NCI-H128 (cell line): ENCODE measurements at regions not wholly inside any gene's neighbourhood (a gene's known extent, or its start where the extent isn't known, plus 50 kb on each side); places are given as distances from the start of the nearest gene placed in this dataset.

Experiments
- DNase-seq: peaks from one replicate; lab custom pipeline; 2025; ENCODE audit not compliant: unreplicated experiment; lab: John Stamatoyannopoulos, UW

DNA sequence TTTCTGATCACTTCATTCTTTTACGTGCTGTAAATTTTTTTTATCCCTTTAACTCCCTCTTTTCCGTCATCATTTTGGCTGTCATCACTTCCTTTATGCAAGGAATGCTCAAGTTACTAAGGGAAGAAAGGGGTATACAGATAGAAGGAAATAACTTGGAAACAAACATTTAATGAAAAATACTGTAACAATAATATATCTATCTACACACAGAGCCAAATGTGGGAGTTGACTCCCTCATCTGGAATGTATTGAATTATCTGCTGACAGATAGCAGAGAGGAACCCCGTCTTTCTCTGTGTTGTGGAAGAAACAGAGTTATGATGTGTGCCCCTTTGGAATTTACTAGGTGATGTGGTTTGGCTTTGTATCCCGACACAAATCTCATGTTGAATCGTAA lies 182.5 kb upstream of the NXPH2 start:
- no peak for DNase-seq

DNA sequence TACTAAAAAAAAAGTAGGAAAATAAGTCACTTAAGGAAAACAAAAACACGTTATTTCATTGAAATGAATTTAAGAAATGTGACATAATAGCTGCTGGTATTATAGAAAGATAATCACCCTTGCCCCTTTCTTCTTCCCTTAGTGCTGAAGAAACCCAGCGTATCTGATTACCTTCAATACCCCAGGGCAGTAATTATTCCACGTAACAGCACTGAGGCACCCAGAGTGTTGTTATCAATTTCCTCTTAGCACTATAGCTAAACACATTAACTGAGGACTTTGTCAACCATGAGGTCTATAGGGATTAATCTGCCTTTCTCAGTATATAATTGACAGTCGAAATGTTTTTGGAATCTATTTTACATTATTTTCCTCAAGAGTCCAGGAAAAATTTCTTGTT lies 180.0 kb upstream of the NXPH2 start:
- DNase-seq: no peak

DNA sequence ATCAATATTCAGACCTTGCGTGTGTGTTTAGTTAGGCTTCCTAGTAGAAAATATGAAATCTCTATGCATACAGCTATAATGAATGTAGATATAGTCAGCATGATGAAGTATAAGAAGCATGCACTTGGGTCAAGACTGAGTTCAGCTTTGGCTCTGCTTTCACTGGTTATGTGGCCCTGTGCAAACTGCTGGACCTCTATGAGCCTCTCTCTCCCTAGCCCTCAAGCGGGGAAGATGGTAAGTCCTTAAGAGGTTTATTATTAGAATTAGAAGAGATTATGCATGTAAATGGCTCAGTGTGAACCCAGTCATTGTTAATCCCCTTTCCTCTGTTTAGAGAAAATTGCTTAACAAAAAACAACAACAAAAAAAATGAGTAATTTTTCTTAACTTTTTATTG lies 178.8 kb upstream of the NXPH2 start:
- DNase-seq: no peak

DNA sequence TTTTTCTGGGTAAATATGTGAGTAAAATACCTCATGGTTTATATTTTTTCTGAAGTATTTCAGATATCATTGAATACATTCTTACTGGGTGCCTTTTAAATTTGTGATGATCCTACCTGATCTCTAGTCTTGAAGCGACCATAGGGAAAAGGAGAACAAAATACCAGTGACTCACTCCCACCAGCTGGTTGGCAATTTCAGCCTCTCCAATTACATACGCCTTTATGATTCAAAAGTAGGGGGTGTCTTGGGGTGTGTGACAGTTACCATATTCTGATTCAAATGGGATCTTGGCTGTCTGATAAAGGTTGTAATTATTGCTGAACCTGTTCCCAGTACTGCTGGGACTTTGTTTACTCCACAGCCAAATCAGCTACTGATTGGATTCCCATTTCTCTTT lies 175.9 kb upstream of the NXPH2 start:
- DNase-seq: no peak

DNA sequence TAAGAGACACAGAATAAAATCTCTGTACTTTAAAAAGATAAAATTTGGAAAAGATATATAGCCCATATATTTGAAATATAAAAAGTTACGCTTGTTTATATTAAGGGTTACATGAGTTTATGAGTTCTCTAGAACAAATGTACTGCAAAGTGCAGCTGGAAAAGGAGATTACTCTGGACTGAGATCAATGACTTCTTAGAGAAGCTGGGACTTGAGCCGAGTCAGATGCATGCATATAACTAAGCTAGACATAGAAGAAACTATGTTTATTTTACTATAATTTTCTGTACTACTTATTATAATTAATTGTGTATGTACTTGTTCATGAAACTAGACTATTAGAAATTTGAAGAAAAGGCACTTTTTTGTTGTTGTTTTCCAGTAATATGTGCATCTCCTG lies 170.3 kb upstream of the NXPH2 start:
- DNase-seq: no peak

GRCh38 chr2:138949517-138949916 lies 169.3 kb upstream of the NXPH2 start:
- DNase-seq: no peak

DNA sequence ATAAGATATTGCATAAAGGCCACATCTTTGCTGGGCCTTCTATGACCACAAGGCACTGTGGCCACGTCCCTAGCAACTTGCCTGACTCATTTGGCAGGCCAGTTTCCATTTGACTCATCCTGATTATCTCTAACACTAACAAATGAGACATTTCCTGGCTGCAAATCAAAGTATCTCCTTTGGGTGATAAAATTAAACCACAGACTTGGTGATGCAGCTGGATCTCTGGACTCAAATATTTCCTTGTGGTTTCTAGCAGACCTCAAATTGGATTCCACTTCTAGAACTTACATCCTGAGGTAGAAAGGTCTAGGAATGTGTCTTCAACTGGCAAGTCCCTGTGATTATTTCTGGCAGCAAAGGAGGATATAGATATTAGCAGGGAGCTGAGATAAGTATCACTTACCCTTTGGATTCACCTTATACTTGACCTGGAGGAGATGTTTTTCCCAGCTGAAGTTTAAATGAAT lies 167.9 kb upstream of the NXPH2 start:
- no peak for DNase-seq

GRCh38 chr2:138943470-138943869 lies 163.3 kb upstream of the NXPH2 start:
- no peak for DNase-seq

- DNase-seq: no peak
Observed at GRCh38 chr2:138942466-138942865, 162.3 kb upstream of the NXPH2 start.

DNA sequence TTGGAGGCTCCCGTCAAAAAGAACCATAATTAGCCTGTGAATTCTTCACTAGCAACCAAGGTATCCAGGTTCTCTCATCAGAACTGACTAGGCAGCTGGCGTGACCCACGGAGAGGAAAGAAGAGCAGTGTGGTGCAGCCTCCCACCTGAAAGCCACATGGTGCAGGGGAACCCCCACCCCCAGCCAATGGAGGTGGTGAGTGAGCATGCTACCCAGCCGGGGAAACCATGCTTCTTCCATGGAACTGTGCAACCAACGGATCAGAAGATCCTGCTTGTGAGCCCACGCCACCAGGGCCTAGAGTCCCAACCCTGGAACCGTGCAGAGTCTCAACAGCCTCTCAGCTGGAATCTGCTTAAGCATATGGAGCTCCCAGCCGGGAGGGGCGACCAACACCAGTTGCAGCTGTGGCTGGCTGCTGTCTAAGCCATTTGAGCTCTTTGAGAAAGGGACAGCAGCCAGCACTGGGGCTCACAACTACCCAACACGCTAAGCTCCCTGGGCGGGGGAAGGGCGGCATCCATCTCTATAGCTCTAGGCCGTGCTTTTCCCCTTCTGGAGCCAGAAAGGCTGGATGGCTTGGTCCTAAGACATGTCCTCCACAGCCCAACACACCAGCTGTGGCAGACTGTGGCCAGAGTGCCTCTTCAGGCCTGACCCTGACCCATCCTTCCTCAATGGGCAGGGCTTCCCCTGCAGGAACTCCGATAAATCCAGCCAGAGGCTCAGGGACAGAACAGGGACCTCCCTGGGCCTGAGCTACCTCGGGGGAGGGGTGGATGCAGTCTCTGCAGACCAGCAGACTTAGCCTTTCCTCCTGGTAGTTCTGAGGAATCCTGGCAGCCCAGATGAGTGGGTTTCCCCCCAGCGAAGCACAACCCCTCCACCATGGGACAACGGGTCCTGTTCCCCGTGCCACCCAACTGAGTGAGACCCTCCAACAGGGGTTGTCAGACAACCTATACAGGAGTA lies 151.4 kb upstream of the NXPH2 start:
- DNase-seq: no peak

DNA sequence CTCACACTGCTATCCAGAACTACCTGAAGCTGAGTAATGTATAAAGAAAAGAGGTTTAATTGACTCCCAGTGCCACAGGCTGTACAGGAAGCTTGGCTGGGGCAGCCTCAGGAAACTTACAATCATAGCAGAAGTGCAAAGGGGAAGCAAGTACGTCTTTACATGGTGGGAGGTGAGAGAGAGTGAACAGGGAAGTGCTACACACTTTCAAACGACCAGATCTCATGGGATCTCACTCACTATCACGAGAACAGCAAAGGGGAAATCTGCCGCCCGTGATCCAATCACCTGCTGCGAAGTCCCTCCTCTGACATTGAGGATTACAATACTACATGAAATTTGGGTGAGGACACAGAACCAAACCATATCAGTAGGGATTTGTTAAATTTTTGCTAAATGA lies 150.4 kb upstream of the NXPH2 start:
- DNase-seq: no peak

GRCh38 chr2:138928374-138929021 lies 148.3 kb upstream of the NXPH2 start:
- DNase-seq: no peak

GRCh38 chr2:138922973-138923563 lies 142.9 kb upstream of the NXPH2 start:
- DNase-seq: no peak

DNA sequence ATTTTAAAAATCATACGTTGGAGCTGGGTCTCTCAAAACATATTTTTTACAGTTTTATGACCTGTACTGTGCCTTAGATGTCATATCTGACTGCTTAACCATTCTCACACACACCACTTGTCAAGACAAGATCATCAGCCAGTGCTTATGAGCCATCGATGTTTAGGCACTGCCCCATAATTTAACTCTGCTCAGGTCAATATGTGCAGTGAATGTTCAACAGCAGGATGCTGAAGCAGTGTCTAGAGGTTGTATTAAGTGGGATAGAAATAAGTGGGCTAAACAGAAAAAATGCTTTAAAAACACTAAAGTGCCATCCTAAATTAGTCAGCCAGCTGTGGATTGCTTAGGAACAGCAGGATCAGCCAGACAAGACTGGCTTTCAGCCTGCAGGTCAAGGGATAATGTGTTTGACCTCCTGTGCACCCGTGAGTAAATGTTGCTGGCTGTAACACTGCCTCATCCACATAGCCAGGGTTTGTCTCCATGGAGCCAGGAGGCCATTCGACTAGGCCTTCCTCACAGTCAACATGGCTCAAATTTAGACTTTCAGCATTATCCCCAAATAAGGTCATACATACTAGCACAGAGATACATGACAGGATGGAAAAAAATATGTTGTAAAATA lies 139.0 kb upstream of the NXPH2 start:
- DNase-seq: no peak

GRCh38 chr2:138910427-138910826 lies 130.2 kb upstream of the NXPH2 start:
- no peak for DNase-seq

GRCh38 chr2:138906549-138906948 lies 126.4 kb upstream of the NXPH2 start:
- no peak for DNase-seq

DNA sequence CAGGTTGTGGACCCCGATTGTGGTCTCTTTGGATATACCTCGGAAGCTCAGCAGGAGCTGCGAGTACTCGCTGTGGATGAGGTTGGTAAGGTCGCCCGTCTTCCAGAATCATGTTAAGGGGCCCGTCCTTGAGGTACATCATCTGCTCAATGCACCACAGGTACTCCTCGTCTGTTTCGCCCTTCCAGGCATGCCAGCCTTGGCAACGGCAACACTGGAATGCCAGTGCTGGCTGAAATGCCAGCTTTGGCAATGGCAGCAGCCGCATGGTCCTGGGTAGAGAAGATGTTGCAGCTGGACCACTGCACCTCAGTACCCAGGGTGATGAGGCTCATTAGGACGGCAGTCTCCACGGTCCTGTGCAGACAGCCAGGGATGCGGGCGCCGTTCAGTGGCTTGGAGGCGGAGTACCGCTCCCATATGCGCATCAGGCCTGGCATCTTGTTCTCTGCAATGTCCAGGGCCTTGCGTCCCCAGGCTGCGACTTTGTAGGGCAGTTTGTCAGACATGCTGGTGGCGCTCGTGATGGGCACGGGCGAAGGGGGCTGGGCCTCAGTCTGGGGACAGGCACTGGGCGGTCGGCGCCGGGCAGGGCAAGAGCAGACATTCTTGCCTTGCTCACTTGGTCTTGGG lies 122.2 kb upstream of the NXPH2 start:
- DNase-seq: no peak

- no peak for DNase-seq
Observed at GRCh38 chr2:138901530-138901929, 121.3 kb upstream of the NXPH2 start.

- DNase-seq: no peak
Observed at GRCh38 chr2:138898855-138899254, 118.7 kb upstream of the NXPH2 start.

GRCh38 chr2:138897274-138897673 lies 117.1 kb upstream of the NXPH2 start:
- DNase-seq: no peak

GRCh38 chr2:138893746-138894145 lies 113.6 kb upstream of the NXPH2 start:
- DNase-seq: no peak
